Kidney (tissue), 13 donors: ENCODE measurements at regions not wholly inside any gene's neighbourhood (a gene's known extent, or its start where the extent isn't known, plus 50 kb on each side); places are given as distances from the start of the nearest gene placed in this dataset.
"Not testable (repeated sequence)": the region's sequence is repeated elsewhere in the genome, so short reads cannot be mapped to it uniquely, and the experiment has no call there.

Experiments used
- DNase-seq, 5 donors: peaks; one replicate each; pipeline ENCODE4 v3.0.0-alpha.2; 2013 to 2020
- FAIRE-seq: peaks from 2 replicates; lab custom pipeline; 2012; peaks lifted over from hg19 to GRCh38; lab: Jason Lieb, UNC
- H3K27ac ChIP-seq, 2 donors: one replicate each; pipeline ENCODE4 v1.7.0; 2013; ENCODE audit warnings: low read depth in 2 of 2, low read length in 2 of 2, inconsistent platforms in 1 of 2
- H3K27me3 ChIP-seq: one replicate; pipeline ENCODE4 v1.7.1; 2013; ENCODE audit warnings: low read length, inconsistent platforms; ENCODE audit not compliant: control insufficient read depth, insufficient read depth
- H3K36me3 ChIP-seq, 3 donors: one replicate each; pipeline versions ENCODE4 v1.7.0 to v1.7.1; 2013; ENCODE audit warnings: low read length in 3 of 3, control low read depth in 1 of 3, inconsistent platforms in 1 of 3; ENCODE audit not compliant: insufficient read depth in 3 of 3, control insufficient read depth in 2 of 3
- H3K4me1 ChIP-seq, 3 donors: one replicate each; pipeline versions ENCODE4 v1.7.0 to v1.7.1; 2013; ENCODE audit warnings: low read length in 3 of 3, inconsistent platforms in 1 of 3, low read depth in 1 of 3; ENCODE audit not compliant: control insufficient read depth in 2 of 3, insufficient read depth in 2 of 3
- H3K4me3 ChIP-seq, 3 donors: one replicate each; pipeline versions ENCODE4 v1.7.0 to v1.8.1; 2013; ENCODE audit warnings: low read length in 3 of 3, control low read depth in 1 of 3, inconsistent platforms in 1 of 3
- H3K9ac ChIP-seq, 3 donors: one replicate each; pipeline versions ENCODE4 v1.7.0 to v1.7.1; 2013; ENCODE audit warnings: low read length in 3 of 3, control low read depth in 1 of 3, inconsistent platforms in 1 of 3
- H3K9me3 ChIP-seq, 3 donors: one replicate each; pipeline versions ENCODE4 v1.7.0 to v1.7.1; 2013; ENCODE audit warnings: low read length in 3 of 3, control low read depth in 1 of 3, inconsistent platforms in 1 of 3; ENCODE audit not compliant: control insufficient read depth in 2 of 3, insufficient read depth in 1 of 3
- intact Hi-C: fragments of 100-400 bp; cut with DNase I; formaldehyde crosslinking; loops from one replicate; pipeline ENCODE4 v1.11.1; 2022
- TF ChIP-seq, protein P1 (sequence below): IDR thresholded peaks from 3 replicates; pipeline ENCODE4 v1.5.1; 2012; ENCODE audit warnings: mild to moderate bottlenecking, moderate library complexity, borderline replicate concordance; ENCODE audit not compliant: insufficient read depth; ENCODE audit errors: extremely low read depth
- donor health status: control.
- donor health status: control.
- donor health status: control.
- donor health status: control.
- donor health status: control.
- donor health status: DM: yes; HTN: yes; CAD: no.
- donor health status: Normal renal cell carcinoma (clear cell type).

DNA sequence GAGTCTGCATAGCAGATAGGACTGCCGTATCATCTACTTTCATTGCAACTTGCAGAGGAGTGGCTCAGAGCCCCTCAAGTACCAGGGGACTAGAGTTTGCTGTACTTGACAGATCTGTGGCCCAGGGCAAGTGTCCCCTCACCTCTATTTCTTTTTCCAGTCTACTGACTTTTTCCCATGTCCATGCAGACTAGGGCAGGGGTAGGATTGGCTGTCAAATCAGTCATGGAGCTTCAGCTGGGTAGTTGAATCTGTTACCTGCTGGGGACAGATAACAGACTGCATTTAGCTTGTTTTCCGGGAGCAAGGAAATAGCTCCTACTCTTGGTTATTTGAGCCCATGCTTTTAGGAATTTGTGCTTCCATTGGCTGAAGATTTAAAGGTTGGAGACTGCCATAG lies 121.0 kb upstream of the CDK13 start:
- no peak for DNase-seq
- Histone ChIP-seq H3K27ac (no peak overlapping the region), H3K4me1 (no peaks in the 10 kb centered on the region), H3K36me3 (no peaks in the 10 kb centered on the region), H3K9ac (no peak overlapping the region), H3K4me3 (no peak overlapping the region), H3K9me3 (no peaks in the 10 kb centered on the region), H3K27me3 (peaks cover 7% of the 10 kb centered on the region)
- FAIRE-seq = no peak
- TF ChIP-seq, protein P1, sequence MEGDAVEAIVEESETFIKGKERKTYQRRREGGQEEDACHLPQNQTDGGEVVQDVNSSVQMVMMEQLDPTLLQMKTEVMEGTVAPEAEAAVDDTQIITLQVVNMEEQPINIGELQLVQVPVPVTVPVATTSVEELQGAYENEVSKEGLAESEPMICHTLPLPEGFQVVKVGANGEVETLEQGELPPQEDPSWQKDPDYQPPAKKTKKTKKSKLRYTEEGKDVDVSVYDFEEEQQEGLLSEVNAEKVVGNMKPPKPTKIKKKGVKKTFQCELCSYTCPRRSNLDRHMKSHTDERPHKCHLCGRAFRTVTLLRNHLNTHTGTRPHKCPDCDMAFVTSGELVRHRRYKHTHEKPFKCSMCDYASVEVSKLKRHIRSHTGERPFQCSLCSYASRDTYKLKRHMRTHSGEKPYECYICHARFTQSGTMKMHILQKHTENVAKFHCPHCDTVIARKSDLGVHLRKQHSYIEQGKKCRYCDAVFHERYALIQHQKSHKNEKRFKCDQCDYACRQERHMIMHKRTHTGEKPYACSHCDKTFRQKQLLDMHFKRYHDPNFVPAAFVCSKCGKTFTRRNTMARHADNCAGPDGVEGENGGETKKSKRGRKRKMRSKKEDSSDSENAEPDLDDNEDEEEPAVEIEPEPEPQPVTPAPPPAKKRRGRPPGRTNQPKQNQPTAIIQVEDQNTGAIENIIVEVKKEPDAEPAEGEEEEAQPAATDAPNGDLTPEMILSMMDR = no peak
- intact Hi-C loops = no loop called here

DNA sequence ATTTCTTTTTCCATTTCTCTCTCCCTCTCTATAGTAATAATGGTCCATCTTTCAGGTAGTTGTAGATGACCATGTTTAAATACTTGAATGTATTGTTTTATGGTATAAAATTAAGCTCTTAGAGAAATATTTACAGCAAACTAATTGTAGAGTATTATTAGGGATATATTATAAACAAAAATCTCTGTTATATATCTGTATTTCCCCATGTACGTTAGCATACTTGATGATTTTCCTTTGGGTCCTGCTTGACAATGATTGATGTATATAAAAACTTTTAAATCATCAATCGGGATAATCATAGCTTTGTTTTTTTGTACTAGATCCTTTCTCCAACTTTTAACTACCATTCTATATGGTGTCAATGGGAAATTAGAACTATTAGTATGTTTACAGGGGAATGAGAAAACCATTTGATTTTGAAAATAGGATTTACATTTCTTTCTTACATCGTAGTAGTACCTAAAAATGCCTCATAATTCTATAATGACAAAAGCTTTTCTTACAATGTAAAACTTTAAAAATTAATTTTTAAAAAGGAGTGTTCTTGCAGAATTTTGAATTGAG lies 117.5 kb upstream of the CDK13 start:
- H3K27ac ChIP-seq = no peak overlapping the region
- FAIRE-seq = no peak
- H3K36me3 ChIP-seq = no peaks in the 10 kb centered on the region
- intact Hi-C loops = no loop called here
- peaks cover 9% of the 10 kb centered on the region for H3K27me3 ChIP-seq
- no peaks in the 10 kb centered on the region for H3K9me3 ChIP-seq
- TF ChIP-seq, protein P1 = no peak
- DNase-seq = no peak
- H3K9ac ChIP-seq = no peak overlapping the region
- H3K4me1 ChIP-seq = no peaks in the 10 kb centered on the region
- no peak overlapping the region for H3K4me3 ChIP-seq

DNA sequence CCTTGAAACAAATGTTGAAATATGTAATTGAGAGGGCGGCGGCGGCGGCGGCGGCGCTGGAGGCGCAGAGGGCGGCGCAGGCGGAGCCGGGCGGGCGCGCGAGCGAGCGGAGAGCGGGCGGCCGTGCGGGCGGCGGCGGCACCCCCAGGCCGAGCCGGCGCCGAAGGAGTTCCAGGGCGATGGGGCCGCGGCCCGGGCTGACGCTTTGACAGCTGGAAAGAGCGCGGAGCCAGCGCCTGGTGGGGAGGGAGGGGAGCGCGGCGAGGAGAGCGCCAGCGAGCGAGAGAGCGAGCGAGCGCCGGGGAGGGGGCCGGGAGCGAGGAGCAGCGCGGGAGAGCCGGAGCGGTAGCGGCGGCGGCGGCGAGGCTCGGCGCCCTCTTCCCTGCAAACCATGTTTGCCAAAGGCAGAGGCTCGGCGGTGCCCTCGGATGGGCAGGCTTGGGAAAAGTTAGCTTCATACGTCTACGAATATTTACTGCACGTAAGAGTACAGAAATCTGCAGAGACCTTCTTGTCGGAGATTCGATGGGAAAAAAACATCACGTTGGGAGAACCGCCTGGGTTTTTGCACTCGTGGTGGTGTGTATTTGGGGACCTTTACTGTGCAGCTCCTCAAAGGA lies 116.8 kb upstream of the CDK13 start:
- H3K4me3 ChIP-seq = peak overlapping the region; percentile 48 to 50 (median 48)
- peak; percentile 59 to 80 (median 71) for DNase-seq
- FAIRE-seq, H3K36me3 ChIP-seq, H3K27me3 ChIP-seq, intact Hi-C loops, H3K27ac ChIP-seq, H3K9ac ChIP-seq, H3K4me1 ChIP-seq, H3K9me3 ChIP-seq: not testable (repeated sequence)

DNA sequence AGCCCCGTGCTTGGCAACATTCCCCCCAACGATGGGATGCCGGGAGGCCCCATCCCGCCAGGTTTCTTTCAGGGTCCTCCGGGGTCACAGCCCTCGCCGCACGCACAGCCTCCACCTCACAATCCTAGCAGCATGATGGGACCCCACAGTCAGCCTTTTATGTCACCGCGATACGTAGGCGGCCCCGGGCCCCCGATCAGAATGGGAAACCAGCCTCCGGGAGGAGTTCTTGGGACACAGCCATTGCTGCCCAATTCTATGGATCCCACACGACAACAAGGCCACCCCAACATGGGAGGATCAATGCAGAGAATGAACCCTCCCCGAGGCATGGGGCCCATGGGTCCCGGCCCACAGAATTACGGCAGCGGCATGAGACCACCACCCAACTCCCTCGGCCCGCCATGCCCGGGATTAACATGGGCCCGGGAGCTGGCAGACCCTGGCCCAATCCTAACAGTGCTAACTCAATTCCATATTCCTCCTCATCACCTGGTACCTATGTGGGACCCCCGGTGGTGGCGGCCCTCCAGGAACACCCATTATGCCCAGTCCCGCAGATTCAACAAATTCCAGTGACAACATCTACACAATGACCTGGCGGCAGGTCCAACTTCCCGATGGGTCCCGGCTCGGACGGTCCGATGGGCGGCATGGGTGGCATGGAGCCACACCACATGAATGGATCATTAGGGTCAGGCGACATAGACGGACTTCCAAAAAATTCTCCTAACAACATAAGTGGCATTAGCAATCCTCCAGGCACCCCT lies 116.0 kb upstream of the CDK13 start:
- DNase-seq = peak in 1 of 5 donors; percentile 66
- H3K36me3 ChIP-seq, H3K27ac ChIP-seq, FAIRE-seq, H3K9me3 ChIP-seq, intact Hi-C loops, H3K9ac ChIP-seq, H3K4me1 ChIP-seq, H3K27me3 ChIP-seq: not testable (repeated sequence)
- H3K4me3 ChIP-seq = peak overlapping the region in 1 of 3 donors; percentile 48
